MCF 10A (cell line): ENCODE measurements at regions not wholly inside any gene's neighbourhood (a gene's known extent, or its start where the extent isn't known, plus 50 kb on each side); places are given as distances from the start of the nearest gene placed in this dataset.
"Not testable (repeated sequence)": the region's sequence is repeated elsewhere in the genome, so short reads cannot be mapped to it uniquely, and the experiment has no call there.

Experiments
- BruUV-seq: library from RNA; stranded (reverse); fragments of 400-500 nt; replicated peaks from 2 replicates; lab custom pipeline; 2021; lab: Mats Ljungman, UMichigan
- CTCF ChIA-PET: fragments of 300-600 bp; sonication (Branson Sonifier 250); formaldehyde crosslinking; extraction: SDS; loops from one replicate; lab custom pipeline; 2021; ENCODE audit warnings: antibody characterized with exemption, inconsistent platforms; lab: Yijun Ruan, JAX
- POLR2A ChIA-PET: fragments of 300-600, 350-650 bp; sonication (Branson Sonifier 250); formaldehyde crosslinking; extraction: SDS; loops from one replicate; lab custom pipeline; 2020; ENCODE audit warnings: antibody characterized with exemption, inconsistent platforms; lab: Yijun Ruan, JAX
- DNase-seq: peaks from one replicate; pipeline ENCODE4 v3.0.0-alpha.2; 2018; ENCODE audit not compliant: unreplicated experiment
- H3K27ac Mint-ChIP-seq: one replicate; pipeline ENCODE4 v1.8.0; 2022; ENCODE audit warnings: mild to moderate bottlenecking, low read depth, mixed read lengths; ENCODE audit not compliant: unreplicated experiment
- H3K27me3 Mint-ChIP-seq: one replicate; pipeline ENCODE4 v1.8.0; 2022; ENCODE audit warnings: mixed read lengths; ENCODE audit not compliant: insufficient read depth, unreplicated experiment
- H3K36me3 Mint-ChIP-seq: one replicate; pipeline ENCODE4 v1.8.0; 2022; ENCODE audit warnings: mild to moderate bottlenecking, moderate library complexity, mixed read lengths; ENCODE audit not compliant: insufficient read depth, unreplicated experiment
- H3K4me1 Mint-ChIP-seq: one replicate; pipeline ENCODE4 v1.8.0; 2022; ENCODE audit warnings: mixed read lengths; ENCODE audit not compliant: insufficient read depth, unreplicated experiment
- H3K4me3 Mint-ChIP-seq: one replicate; pipeline ENCODE4 v1.8.0; 2022; ENCODE audit warnings: mild to moderate bottlenecking, moderate library complexity, mixed read lengths; ENCODE audit not compliant: unreplicated experiment
- H3K9me3 Mint-ChIP-seq: one replicate; pipeline ENCODE4 v1.8.0; 2022; ENCODE audit warnings: mixed read lengths; ENCODE audit not compliant: unreplicated experiment
- CTCF ChIP-seq: fragments of 200-600 bp; IDR thresholded peaks from one replicate; pipeline ENCODE4 v1.8.0; 2022; ENCODE audit warnings: antibody characterized with exemption, mild to moderate bottlenecking; ENCODE audit not compliant: unreplicated experiment
- intact Hi-C: fragments of 100-400 bp; cut with micrococcal nuclease; formaldehyde crosslinking; loops from 2 replicates; pipeline ENCODE4 v1.14.1; 2022

GRCh38 chr11:69584160-69584559 lies 56.8 kb upstream of the CCND1 start:
- BruUV-seq, result no TSS peak
- intact Hi-C loops, result no loop called here
- CTCF ChIA-PET, result no interaction called here
- Mint-ChIP-seq H3K4me3 (no peak overlapping the region), H3K36me3 (no peaks in the 10 kb centered on the region), H3K27ac (no peak overlapping the region), H3K9me3 (no peaks in the 10 kb centered on the region), H3K4me1 (peaks cover 18% of the 10 kb centered on the region), H3K27me3 (no peaks in the 10 kb centered on the region)
- POLR2A ChIA-PET, result no interaction called here
- TF ChIP-seq CTCF, result no peak
- DNase-seq, result no peak

- no peaks in the 10 kb centered on the region for H3K9me3 Mint-ChIP-seq
- no peak for TF ChIP-seq CTCF
- ChIA-PET POLR2A (no interaction called here), CTCF (no interaction called here)
- H3K4me1 Mint-ChIP-seq, result peaks cover 18% of the 10 kb centered on the region
- DNase-seq, result no peak
- intact Hi-C loops, result loop anchor here (5.0 kb wide), 2 partner anchors 143 to 288 kb away; no protein-coding TSS in a partner anchor
- no peak overlapping the region for H3K27ac Mint-ChIP-seq
- BruUV-seq, result no TSS peak
- no peak overlapping the region for H3K4me3 Mint-ChIP-seq
- H3K27me3 Mint-ChIP-seq, result no peaks in the 10 kb centered on the region
- no peaks in the 10 kb centered on the region for H3K36me3 Mint-ChIP-seq
These were observed 55.6 kb upstream of the CCND1 start for GRCh38 chr11:69585385-69585784.

- H3K4me3 Mint-ChIP-seq, result no peak overlapping the region
- peak; percentile 52 for DNase-seq
- intact Hi-C loops, result loop anchor here (2.0 to 5.0 kb wide), 3 partner anchors 51 to 290 kb away; no protein-coding TSS in a partner anchor
These were observed 53.4 kb upstream of the CCND1 start for GRCh38 chr11:69587454-69588090.

GRCh38 chr11:69588270-69588669 lies 52.7 kb upstream of the CCND1 start:
- no peaks in the 10 kb centered on the region for H3K36me3 Mint-ChIP-seq
- H3K27me3 Mint-ChIP-seq, result no peaks in the 10 kb centered on the region
- DNase-seq, result peak; percentile 61
- H3K4me3 Mint-ChIP-seq, result no peak overlapping the region
- POLR2A ChIA-PET, result interaction anchor here (0.6 kb wide), 1 partner anchor 66 kb away, joined by 4 read pairs; no protein-coding TSS in a partner anchor
- BruUV-seq, result no TSS peak
- intact Hi-C loops, result loop anchor here (2.0 to 5.0 kb wide), 3 partner anchors 51 to 291 kb away; no protein-coding TSS in a partner anchor
- TF ChIP-seq CTCF, result peak; percentile 39
- peaks cover 18% of the 10 kb centered on the region for H3K4me1 Mint-ChIP-seq
- no peaks in the 10 kb centered on the region for H3K9me3 Mint-ChIP-seq
- H3K27ac Mint-ChIP-seq, result peak overlapping the region; percentile 78
- CTCF ChIA-PET, result interaction anchor here (0.6 to 1.7 kb wide), 3 partner anchors 12 to 457 kb away, joined by 3 to 11 read pairs (median 3); no protein-coding TSS in a partner anchor

More at GRCh38 chr11:69587454-69588090, 53.4 kb upstream of the CCND1 start:
- Mint-ChIP-seq H3K9me3 (no peaks in the 10 kb centered on the region), H3K27me3 (no peaks in the 10 kb centered on the region), H3K4me1 (peaks cover 18% of the 10 kb centered on the region), H3K36me3 (no peaks in the 10 kb centered on the region), H3K27ac (peak overlapping the region; percentile 78)
- BruUV-seq, result no TSS peak
- no peak for TF ChIP-seq CTCF
- ChIA-PET CTCF (interaction anchor here (0.6 to 1.7 kb wide), 4 partner anchors 11 to 864 kb away, joined by 3 to 11 read pairs (median 3); no protein-coding TSS in a partner anchor), POLR2A (no interaction called here)

GRCh38 chr11:69590088-69590487 lies 50.9 kb upstream of the CCND1 start:
- not testable (repeated sequence) for BruUV-seq

More at GRCh38 chr11:69590088-69590487, 50.9 kb upstream of the CCND1 start:
- peaks cover 18% of the 10 kb centered on the region for H3K4me1 Mint-ChIP-seq
- DNase-seq, intact Hi-C loops, H3K4me3 Mint-ChIP-seq, H3K36me3 Mint-ChIP-seq, H3K9me3 Mint-ChIP-seq, H3K27ac Mint-ChIP-seq, H3K27me3 Mint-ChIP-seq: not testable (repeated sequence)
- ChIA-PET CTCF (interaction anchor here (0.6 kb wide), 1 partner anchor 487 kb away, joined by 3 read pairs; no protein-coding TSS in a partner anchor), POLR2A (interaction anchor here (0.6 kb wide), 1 partner anchor 10 kb away, joined by 5 read pairs; no protein-coding TSS in a partner anchor)
